Stimulated activated CD4-positive, alpha-beta T cell treated with anti-CD3 and anti-CD28 coated beads, Interleukin-1b, Interleukin-23, amount 100 ng/mL, for 24 hours (primary cell): ENCODE measurements at regions not wholly inside any gene's neighbourhood (a gene's known extent, or its start where the extent isn't known, plus 50 kb on each side); places are given as distances from the start of the nearest gene placed in this dataset.

Experiments used
- DNase-seq, 4 experiments: peaks; one replicate each; pipeline ENCODE4 v3.0.0-alpha.2; 2020; ENCODE audit warnings: low read depth in 4 of 4, low spot score in 1 of 4

GRCh38 chr10:70939441-70940003 is 51.2 kb upstream of the PCBD1 start:
- DNase-seq, result no peak

GRCh38 chr10:70940834-70941568 is 52.6 kb upstream of the PCBD1 start:
- no peak for DNase-seq

DNA sequence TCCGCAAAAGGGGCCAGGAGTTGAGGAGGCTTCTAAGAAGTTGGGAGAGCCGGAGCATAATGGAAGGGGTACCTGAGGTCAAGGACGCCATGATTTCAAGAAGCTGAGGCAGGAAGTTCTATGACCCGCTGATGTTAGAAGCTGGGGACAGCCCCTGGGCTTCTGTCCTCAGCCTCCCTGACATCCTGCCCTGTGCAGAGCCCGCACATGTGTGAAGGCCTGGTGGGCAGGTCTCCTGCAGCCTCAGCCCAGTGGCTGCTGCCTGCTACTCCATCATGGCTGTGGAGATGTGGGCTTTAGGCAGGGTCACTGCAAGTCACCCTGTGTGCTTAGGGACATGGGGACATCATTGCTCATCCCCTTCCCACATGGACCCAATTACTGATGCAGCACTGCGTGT is 53.8 kb upstream of the PCBD1 start:
- DNase-seq, result no peak

GRCh38 chr10:70942725-70943124 is 54.4 kb upstream of the PCBD1 start:
- DNase-seq, result no peak

DNA sequence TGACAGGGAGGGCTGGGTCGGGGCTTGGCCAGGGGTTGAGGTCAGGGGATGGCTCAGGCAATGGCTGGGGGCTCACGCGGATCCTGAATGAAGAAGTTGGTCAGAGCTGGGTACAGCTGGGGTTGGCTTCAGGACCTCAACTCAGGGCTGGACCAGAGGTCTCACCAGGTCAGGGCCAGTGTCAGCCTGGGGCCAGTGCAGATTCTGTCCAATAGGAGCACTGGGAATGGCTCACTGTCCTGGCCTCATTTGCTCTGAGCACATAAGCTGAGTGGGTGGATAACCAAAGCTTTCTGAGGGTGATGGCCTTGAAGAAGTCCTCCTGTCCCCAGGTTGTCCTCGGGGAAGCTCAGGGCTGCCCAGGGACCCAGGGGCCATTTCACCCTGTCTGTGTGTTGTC is 54.9 kb upstream of the PCBD1 start:
- no peak for DNase-seq

DNA sequence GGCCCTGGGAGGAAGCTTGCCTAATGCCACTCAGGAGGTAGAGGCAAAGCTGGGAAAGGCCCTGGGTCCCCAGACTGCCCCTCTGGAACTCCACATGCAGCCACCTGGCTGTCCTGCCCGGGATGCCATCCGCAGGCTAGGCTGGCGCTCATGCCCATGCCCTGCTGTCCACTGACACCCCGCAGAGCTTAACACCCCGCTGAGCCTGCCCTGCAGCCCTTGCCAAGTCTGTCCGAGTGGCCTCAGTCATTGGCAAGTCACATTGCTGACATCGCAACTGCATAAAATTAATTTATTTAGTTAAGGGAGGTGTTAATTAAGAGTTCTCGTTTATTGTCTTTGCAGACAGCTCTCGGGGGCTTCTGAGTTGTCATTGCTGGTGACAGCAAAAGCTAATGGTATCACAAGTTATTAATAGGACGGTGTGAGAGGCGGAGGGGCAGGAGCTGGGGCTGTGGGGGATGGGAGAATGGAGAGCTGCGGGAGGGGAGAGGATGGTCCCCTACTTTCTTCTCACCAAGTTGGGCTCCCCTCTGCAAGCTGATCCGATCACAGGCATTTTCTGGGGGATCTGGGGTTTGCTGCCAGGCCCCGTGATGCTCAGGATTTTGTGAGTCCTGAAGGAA is 55.6 kb upstream of the PCBD1 start:
- no peak for DNase-seq

- no peak for DNase-seq
These were observed 61.7 kb upstream of the PCBD1 start for GRCh38 chr10:70950037-70950436.

- DNase-seq, result no peak
These were observed 62.4 kb upstream of the PCBD1 start for GRCh38 chr10:70950801-70951200.

DNA sequence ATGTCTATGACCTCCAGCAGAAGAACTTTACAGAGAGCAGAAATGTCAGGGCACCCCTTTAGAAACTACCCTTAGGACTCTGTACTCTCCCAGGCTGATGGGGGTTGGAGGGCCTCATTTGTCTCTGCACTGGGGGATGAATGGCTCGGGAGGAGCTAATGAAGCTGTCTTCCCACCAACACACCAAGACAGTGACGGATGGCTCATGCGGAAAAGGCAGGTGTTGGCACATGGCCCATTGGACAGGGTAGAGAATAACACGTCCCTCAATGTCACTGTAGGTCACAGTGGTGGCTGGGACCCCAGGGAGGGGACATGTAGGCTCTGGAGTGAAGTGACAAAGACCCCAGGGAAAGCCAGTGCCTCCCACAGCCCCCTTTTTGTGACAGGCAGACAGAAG is 64.0 kb upstream of the PCBD1 start:
- no peak for DNase-seq

DNA sequence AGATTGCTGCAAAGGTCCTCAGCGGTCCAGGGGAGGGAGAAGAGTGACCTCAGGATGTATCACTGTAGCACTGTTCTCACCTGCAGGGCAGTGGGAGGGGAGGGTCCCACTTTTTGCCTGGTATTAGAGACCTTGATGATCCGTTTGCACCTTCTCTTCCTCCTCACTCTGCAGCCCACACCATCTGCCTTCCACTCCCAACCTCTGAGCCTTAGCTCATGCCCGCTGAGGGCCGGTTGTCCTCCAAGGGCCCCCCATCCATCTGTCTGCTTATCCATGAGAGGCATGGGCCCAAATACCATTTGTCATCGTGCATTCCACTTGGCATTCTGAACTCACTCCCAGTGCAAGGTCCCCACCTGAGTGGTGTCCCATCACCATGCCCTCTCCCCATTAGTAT is 64.6 kb upstream of the PCBD1 start:
- DNase-seq, result no peak

- no peak for DNase-seq
These were observed 66.2 kb upstream of the PCBD1 start for GRCh38 chr10:70954381-70955176.

GRCh38 chr10:70956029-70956759 is 67.8 kb upstream of the PCBD1 start:
- no peak for DNase-seq

DNA sequence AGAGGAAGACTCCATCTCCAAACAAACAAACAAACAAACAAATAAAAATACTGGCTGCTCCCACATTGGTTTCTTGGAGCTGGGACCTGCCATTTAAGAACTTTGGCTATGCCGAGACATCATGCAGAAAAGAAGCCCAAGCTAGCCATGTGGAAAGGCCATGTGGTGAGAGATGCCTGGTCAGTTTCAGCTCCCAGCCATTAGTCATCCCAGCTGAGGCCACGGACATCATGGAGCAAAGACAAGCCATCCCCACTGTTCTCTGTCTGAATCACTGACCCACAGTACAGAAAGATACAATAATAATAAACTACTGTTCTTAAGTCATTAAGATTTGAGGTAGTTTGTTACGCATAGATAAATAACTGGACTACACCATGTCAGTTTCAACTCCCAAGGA is 70.0 kb upstream of the PCBD1 start:
- DNase-seq, result no peak

DNA sequence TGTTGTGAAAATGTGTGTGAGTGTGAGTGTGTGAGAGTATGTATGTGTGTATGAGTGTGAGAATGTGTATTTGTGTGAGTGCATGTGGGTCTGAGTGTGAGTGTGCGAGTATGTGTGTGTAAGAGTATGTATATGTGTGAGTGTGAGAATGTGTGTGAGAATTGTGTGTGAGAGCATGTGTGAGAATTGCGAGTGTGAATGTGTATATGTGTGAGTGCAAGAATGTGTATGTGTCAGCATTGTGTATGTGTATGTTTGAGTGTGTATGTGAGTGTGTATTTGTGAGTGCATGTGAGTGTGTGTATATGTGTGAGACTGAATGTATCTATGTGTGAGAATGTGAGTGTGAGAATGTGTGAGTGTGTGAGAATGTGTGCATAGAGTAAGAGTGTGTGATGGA is 72.0 kb upstream of the PCBD1 start:
- no peak for DNase-seq

- no peak for DNase-seq
These were observed 72.6 kb upstream of the PCBD1 start for GRCh38 chr10:70960783-70961570.

DNA sequence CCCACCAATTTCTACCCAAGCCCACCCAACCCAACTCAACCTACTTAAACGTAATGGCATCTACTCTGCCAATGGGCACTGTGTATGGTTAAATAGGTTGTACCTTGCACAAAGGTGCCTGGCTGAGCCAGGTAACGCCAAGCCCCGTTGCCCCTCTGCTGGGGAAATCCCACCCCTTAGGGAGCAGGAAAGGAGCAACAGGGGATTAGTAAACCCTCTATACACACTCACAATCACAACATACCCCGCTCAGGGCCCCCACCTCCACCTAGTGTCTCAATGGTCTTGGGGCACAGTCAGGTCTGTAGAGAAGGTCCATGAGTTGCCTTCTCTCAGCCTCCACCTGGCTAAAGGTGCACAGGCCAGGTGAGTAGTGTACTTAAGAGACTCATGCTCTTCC is 74.3 kb upstream of the PCBD1 start:
- DNase-seq, result no peak

DNA sequence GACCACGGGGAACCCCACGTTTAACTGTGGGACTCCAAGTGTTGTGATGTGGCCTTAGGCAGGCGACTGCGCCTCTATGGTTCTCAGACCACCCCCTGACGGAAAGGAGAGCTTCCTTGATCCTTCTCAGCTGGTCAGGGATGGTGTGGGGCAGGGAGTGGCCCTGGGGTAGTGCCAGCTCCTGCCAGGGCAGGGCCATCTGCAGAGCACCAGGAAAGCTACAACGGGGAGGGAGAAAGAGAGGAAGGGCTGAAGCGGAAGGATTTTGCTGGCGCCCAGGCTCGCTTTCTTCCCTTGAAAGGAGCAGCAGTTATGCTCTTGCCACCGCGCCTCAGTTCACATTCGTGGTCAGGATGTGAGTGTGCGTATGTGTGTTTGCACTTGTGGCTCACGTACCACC is 74.9 kb upstream of the PCBD1 start:
- no peak for DNase-seq

GRCh38 chr10:70964245-70964644 is 75.9 kb upstream of the PCBD1 start:
- no peak for DNase-seq

GRCh38 chr10:70964881-70965280 is 76.5 kb upstream of the PCBD1 start:
- no peak for DNase-seq

GRCh38 chr10:70965566-70965965 is 77.2 kb upstream of the PCBD1 start:
- no peak for DNase-seq
